Peyer's patch (tissue), 4 donors: ENCODE measurements at regions not wholly inside any gene's neighbourhood (a gene's known extent, or its start where the extent isn't known, plus 50 kb on each side); places are given as distances from the start of the nearest gene placed in this dataset.

Experiments
- CTCF ChIP-seq, 6 experiments: fragments of 450-650 bp in 4 of 6; fragments of 200-600 bp in 2 of 6; sonication (generic) in 1 of 6; IDR thresholded peaks; one replicate each; pipeline ENCODE4 v1.5.1; 2017 to 2019; ENCODE audit warnings: antibody characterized with exemption in 6 of 6, mild to moderate bottlenecking in 3 of 6, moderate library complexity in 1 of 6
- POLR2A ChIP-seq, 2 donors: fragments of 450-650 bp; IDR thresholded peaks; one replicate each; pipeline ENCODE4 v1.5.1; 2017; ENCODE audit warnings: antibody characterized with exemption in 2 of 2, mild to moderate bottlenecking in 2 of 2, moderate library complexity in 2 of 2

DNA sequence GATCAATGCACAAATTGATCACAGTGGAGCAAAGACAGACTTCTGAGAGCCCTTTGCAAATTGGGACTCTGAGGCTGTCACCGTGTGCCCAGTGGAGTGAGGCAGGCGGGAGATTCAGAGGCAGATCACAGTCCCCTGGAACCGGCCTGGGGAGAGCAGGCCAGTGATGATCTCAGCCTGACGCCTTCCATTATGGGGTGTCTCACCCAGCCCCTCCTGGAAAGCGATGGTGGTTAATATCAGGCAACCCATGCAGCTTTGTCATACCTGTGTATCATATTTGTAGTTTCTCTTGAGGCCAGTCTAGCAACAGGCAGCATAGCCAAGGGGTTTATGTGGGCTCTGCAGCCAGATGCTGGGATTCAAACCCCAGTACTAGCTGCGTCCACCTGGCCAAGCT lies 147.8 kb downstream of the EMX2 start:
- TF ChIP-seq CTCF (IDR thresholded peaks at IDR 0.05) (no peak), POLR2A (IDR thresholded peaks at IDR 0.05) (no peak)
